HG03159 (cell line): ENCODE measurements at regions not wholly inside any gene's neighbourhood (a gene's known extent, or its start where the extent isn't known, plus 50 kb on each side); places are given as distances from the start of the nearest gene placed in this dataset.
A peak's percentile ranks its signal among the peaks of the same experiment; 100 is the strongest.

ENCODE experiments used
- ATAC-seq: cut with Tn5 transposase; IDR thresholded peaks from one replicate; pipeline ENCODE4 v1.9.1; 2021; ENCODE audit warnings: mild to moderate bottlenecking, moderate library complexity; ENCODE audit not compliant: unreplicated experiment

DNA sequence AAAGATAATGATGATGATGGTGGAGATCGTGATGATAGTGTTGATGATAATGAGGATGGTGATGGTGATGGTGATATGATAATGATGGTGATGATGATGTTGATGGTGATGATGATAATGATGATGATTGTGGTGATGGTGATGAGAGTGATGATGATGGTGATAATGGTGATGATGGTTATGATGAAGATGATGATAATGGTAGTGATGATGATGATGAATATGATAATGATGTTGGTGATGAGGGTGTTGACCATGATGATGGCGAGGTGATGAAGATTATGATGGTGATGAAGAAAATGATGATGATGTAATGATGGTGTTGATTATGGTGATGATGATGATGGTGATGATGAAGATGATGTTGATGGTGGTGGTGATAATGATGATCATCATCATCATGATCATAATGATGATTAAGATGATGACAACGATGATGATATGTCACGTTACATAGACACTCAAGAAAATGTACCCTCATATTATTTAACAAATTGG lies 1106.4 kb downstream of the NLGN4X start:
- no peak for ATAC-seq

DNA sequence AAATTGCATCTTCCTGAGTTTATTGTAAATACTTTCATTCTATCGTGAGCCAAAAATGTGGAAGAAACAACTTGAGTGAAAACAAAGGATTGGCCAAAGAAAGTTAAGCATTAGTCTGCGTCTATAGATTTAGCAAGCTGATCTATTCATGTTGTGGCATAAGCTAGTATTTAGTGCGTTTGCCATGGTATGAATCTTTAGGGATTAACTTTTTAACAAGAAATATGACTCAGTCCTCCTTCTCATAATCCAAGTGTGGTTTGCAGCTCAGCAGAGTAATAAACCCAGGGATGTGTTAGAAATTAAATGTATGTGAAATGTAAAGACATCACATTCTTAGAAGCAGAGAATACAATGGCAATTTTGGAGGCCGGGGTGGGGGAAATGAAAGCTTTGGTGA lies 1110.9 kb downstream of the NLGN4X start:
- no peak for ATAC-seq

DNA sequence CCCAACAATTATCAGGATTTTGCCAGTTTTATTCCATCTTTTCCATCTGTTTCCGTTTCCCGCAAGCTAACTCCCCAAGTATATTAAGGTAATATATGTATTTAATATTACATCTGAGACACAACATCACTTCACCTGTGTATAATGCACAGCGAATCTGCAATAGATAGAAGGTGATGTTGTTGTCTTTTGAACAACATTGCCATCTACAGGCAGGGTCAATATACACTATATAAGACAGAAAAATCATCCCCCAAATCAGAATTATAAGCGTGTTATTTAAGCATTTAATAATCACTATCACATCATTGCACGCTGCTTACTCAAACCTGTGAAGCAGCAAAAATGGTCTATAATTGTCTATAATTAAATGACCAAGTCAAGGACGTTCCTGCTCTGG lies 1115.5 kb downstream of the NLGN4X start:
- no peak for ATAC-seq

DNA sequence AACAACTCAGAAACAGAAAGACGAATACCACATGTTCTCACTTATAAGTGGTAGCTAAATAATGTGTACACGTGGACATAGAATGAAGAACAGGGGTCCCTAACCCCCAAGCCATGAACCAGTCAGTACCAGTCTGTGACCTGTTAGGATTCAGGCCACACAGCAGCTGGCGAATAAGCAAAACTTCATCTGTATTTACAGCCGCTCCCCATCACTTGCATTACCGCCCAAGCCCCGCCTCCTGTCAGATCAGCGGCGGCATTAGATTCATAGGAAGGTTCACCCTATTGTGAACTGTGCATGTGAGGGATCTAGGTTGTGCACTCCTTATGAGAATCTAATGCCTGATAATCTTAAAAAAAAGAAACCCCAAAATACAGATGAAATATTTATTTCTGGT lies 1128.7 kb downstream of the NLGN4X start:
- ATAC-seq, result no peak

DNA sequence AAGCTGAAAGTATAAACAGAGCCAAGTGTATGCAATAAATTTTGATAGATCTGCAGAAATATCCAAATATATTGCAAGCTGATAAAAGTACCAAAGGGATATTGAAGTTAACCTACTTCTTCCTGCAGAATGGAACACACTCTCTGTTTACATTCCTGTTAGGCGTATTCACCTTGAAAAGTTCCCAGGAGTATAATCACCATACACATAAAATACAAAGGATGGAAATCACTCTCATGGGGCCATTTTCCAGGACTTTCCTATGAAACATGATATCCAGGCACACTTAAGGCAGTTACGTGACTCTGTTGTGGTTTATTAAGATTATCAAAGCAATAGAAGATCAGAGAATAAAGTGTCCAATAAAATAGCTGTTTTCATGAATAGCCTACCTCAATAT lies 1142.3 kb downstream of the NLGN4X start:
- ATAC-seq, result no peak

DNA sequence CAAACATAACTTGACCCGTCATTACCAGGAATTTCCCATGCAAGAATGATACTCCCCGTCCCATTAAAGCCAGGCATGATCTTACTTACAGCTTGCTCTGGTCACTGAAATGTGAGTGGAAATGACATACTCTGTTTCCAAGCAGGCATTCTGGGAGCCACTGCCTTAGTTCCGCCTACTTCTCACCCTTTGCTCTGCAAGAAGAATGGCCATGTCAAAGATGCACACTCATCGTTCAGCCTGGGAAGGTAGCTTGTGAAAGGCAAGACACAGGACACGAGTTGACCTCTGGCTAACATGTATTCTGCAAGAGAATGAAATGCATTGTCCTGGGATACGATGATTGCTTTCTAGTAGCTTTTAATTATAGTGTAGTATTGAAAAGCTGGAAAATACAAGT lies 1144.4 kb downstream of the NLGN4X start:
- ATAC-seq, result no peak

DNA sequence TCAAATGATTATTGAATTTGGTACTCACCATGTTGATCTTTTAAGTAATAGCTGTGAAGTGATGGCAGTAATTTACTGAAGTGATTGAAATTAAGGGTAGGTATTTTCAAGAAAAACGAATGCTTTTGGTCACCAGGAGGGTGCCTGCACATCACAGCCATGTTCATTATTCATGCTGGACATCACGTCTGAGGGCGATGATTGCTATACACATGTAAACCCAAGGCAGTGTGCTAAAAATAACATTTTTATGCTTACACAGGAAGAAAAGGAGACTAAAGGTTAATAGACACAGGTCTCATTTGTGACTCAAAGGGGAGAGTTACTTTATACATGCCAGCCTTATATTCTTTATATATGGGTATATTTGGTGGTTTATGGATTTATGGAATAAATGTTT lies 1146.0 kb downstream of the NLGN4X start:
- no peak for ATAC-seq

DNA sequence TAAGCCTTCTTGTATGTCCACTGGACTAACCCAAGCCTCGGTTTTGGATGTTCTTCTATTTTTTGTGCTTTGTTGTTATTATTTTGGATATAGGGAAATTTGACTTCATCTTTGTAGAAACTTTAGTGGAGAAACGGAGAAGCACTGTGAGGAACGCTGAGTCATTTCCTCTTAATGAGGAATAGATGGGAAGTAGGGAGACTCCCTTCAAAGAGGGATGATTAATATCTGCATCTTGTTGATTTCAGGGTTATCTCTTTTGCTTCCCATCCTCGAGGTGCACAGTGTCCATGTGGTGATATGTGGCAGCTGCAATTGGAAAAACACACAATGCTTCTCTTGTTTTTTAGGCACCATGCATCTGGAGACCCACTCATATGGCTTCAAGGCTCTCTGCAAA lies 1147.9 kb downstream of the NLGN4X start:
- ATAC-seq, result no peak

DNA sequence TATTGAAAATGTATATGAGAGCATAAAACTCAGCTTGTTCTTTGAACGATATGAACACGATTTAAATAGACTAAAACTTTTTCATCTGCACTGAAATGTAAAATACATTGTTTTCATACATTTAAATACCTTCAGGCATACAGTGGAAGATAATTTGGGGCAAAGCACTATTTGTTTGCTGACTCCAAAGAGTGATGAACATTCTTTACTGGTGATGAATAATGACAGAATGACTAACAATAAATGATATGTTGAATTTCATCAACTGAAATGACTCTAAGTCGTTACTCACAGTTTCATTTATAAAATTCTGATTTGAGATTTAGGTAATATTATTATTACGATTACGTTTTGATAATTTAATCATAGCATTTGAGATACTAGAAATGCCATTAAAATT lies 1160.1 kb downstream of the NLGN4X start:
- no peak for ATAC-seq

DNA sequence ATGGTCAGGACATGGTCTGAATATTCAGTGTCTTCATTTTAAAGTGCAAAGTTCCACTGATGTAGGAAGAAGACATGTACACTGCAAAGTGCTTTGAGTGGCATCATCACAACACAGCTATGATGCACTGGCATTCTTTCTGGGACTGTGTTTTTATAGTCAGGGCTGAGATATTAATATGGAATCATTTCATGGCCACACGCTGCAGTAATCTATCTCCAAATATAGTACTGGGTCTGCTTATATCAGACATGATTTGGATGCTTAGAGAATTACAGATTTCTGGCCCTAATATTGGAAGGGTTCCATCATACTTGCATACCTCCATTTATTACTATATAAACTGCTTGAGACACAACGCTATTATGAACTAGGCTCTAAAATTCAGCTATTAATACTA lies 1170.9 kb downstream of the NLGN4X start:
- ATAC-seq, result no peak

DNA sequence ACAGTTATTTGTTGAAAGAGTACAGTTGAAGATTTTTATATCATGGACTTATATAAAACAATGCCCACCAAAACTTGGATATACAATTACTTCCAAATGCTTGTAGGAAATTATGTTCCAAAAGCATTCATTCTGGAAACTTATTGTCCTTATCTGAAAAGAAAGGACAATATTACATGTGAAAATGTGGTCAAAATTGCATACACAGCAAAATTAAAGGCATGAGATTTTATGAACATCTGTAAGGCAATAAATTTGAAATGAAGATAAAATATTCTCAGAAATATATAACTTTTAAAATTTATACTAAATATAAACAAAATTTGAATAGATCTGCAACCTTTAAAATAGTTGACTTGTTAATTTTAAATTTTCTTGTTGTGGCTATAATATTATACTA lies 1173.8 kb downstream of the NLGN4X start:
- no peak for ATAC-seq

DNA sequence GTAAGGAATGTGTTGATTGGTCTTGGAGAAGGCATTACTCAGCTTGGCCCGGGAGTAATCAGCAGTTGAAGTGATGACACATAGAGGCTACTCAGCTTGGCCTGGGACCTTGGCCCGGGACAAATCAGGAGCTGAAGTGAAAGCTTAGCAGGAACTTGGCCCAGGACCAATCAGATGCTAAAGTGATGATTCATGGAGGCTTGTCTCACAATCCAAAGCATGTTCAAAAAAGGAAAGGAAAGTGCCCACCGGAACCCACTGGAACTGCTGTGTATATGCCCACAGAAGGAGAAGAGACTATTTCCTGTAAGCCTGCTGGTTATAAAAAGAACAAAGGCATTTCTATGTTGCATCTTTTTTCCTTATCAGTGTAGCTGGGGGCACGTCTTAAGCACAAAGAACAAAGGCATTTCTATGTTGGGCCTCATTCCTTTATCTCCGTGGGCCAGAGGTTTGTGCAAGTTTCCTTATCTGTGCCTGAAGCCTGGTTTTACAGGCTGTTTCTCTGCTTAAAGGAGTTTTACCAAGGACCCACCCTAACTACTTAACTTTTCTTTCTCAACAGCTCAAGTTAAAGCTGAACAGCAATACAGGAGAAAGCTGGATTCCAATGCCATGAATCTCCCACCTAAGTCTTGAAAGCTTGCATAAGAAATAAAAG lies 1176.7 kb downstream of the NLGN4X start:
- no peak for ATAC-seq

DNA sequence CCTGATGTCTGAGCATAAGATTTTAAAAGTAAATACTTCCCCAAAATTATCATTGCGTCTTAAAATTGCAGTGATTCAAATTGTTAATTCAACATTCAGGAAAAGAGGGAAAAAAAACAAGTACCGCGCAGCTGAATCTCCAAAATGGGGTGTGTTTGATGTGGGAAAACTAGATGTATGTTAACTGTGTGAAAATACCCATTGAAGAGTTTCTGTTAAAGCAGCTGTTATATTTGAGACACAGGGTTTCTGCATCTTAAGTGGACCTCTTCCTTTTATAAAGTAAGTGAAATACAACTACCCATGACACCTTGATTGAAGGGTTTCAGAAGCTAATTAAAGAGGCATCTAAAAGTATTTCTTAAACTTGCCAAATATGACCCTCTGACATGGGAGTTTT lies 1186.1 kb downstream of the NLGN4X start:
- ATAC-seq, result no peak

DNA sequence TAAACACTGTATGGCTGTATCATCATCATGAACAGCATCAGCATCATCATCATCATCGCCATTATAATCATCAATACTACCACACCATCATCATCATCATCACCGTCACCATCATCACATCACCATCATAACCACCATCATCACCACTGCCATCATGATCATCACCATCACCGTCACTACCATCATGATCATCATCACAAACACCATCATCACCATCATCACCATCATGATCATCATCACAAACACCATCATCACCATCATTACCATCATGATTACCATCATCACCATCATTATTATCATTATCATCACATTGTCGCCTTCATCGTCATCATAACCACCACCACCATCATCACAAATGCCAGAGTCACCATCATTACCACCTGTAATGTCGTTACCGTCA lies 1196.9 kb downstream of the NLGN4X start:
- ATAC-seq, result no peak

DNA sequence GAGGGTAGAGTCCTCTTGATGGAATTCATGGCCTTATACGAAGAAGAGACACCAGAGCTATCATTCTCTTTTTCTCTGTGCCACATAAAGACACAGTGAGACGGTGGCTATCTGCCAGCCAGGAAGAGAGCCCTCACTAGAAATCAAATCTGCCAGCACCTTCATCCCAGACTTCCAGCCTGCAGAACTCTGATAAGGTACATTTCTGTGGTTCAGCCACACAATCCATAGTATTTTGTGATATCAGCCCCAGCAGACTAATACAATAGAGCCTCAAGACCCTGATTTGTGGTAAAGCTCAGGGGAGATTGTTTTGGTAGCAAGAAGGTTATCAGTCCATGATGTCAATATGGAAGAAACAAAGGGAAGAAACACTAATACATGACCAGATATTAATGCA lies 1213.2 kb downstream of the NLGN4X start:
- no peak for ATAC-seq

DNA sequence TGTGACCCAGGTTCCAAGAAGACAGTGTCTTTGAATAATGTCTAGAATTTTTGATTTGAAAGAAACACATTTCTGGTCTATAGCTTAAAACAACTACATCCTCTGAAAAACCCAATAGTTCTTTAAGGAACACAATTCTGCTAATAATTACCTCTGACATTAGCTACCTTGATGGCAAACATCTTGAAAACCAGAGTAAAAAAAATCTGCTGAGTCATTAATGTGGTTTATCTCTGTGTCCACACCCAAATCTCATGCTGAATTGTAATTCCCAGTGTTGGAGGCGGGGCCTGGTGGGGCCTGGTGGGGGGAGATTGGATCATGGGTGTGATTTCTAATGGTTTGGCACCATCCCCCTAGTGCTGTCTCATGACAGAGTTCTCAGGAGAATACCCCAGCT lies 1233.8 kb downstream of the NLGN4X start:
- no peak for ATAC-seq

DNA sequence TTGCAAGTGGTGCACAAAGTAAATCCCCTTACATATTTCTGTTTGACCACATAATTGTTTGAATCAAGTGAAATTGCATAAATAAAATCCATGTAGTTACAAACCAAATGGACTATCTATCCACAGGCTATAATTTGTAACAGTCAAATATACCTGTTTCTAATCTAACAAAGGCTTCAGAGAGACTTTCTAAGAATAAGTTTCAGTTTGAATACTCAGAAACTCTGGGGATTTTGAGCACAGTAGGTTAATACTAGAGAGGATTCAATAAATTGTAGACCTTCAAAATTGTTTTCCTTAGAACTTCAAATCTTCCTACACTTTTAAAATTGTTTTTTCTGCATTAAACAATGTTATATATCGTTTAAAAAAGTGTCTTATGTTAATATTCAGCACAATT lies 1250.1 kb downstream of the NLGN4X start:
- no peak for ATAC-seq

DNA sequence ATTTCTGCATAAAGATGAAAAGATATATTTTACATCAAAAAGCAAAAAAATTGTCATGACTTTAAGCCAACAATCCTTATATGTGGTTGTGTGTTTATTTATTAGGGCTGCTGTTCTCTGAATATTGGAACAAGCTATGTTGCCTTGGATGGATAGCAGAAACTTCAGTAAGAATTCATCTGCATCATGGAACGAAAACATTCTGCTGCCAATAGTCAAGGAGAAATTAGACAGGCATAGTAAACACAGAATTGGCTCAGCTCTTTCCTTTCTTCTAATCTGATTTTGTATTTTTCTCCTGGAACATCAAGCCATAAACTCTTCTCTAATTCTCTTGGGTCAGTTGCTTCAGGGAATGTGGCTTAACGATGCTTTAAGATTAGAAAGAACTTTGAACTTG lies 1257.0 kb downstream of the NLGN4X start:
- no peak for ATAC-seq

DNA sequence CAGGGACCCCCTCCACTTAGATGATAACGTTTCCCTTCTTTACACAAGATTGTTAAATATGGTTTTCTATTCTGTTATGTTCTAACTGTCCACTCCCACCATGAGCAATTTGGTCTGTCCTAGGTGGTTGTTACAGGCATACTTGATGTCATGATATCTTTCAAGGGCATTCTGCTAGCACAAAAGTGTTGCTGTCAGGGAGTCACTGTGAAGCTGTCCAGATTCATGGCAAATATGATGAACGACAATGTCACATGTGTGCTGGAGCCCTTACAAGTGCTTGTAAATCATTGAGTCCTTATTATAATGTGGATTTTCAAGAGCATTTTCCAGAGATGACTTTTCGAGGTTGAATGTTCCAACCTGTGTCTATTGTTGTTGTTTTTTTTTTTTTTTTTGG lies 1250.7 kb upstream of the PRKX start:
- no peak for ATAC-seq

DNA sequence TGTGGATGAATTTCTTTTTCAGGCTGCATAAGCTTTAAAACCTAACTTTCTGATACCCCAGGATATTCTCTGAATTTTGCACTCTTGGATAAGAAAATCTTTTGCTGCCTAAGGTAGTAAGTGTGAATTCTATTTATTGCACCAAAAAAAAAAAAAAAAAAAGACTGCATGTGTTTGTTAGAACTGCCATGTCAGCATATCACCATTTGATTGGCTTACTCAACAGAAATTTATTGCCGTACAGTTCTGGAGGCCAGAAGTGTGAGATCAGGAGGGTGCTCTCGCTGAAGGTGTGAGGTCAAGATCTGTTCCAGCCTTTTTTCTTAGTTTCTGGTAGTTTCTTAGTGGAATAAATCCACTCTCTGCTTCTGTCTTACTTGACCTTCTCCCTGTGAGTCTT lies 1250.0 kb upstream of the PRKX start:
- ATAC-seq, result no peak

DNA sequence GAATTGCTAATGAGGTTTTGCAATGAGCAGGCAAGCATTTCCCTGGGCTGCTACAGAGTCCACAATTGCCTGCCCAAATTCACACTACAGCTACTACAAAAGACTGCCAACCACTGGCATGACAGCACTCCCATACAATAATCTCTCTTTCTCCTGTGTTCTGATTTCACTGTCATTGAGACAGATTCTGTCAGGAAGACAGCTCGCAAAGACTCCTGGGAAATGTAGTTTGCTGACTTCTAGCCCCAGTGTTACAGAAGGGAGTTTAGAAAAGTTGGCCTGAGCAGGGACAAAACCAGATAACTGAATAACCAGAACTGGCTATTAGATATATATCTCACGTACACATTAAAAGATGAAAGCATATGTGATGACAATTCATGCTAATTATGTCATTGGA lies 1231.3 kb upstream of the PRKX start:
- no peak for ATAC-seq

DNA sequence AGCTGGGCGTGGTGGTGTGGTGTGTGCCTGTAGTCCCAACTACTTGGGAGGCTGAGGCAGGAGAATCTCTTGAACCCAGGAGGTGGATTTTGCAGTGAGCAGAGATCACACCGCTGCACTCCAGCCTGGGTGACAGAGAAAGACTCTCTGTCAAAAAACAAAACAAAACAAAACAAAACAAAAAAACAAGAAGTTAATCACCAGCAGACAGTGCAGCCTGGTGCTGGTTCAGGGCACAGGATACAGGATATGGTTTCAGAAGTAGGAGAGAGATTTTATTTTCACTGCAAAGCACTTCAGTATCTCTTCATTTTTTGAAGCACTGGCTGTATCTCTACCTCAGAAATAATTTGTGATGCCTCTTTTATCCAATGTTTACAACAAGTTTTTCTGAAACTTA lies 1222.9 kb upstream of the PRKX start:
- ATAC-seq, result peak; percentile 29

DNA sequence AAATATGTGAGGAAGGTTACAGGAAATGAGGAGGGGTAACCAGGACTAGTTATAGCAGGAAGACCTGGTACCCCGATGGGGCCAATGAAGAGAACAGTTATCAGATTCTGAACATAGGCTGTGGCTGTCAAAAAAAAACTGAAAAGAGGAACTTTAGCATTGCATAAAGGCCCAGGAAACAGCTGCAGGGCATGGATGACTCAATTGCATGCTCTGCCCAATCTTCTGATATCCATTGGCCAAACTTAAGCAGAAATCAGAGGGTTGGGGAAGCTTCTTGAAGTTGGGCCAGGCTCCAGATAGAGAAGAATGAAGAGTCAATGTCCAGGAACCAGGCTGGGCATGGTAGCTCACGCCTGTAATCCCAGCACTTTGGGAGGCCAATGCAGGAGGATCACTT lies 1222.4 kb upstream of the PRKX start:
- peak; percentile 62 for ATAC-seq
